PC-3 (cell line): ENCODE measurements at regions not wholly inside any gene's neighbourhood (a gene's known extent, or its start where the extent isn't known, plus 50 kb on each side); places are given as distances from the start of the nearest gene placed in this dataset.

Experiments
- EZH2 ChIP-seq: fragments of 300-600 bp; sonication (generic); IDR thresholded peaks from one replicate; pipeline ENCODE4 v1.6.1; 2017; ENCODE audit warnings: antibody characterized with exemption, mild to moderate bottlenecking, low read length; ENCODE audit not compliant: unreplicated experiment
- EZH2phosphoT487 ChIP-seq: fragments of 300-600 bp; sonication (generic); IDR thresholded peaks from 2 replicates; pipeline ENCODE4 v1.6.1; 2018; ENCODE audit warnings: mild to moderate bottlenecking, antibody characterized with exemption, low read length, borderline replicate concordance
- TF ChIP-seq, protein P1 (sequence below): fragments of 300-600 bp; sonication (generic); conservative IDR thresholded peaks from 2 replicates; pipeline ENCODE4 v1.5.1; 2017; ENCODE audit warnings: antibody characterized with exemption, low read depth, mild to moderate bottlenecking, low read length

DNA sequence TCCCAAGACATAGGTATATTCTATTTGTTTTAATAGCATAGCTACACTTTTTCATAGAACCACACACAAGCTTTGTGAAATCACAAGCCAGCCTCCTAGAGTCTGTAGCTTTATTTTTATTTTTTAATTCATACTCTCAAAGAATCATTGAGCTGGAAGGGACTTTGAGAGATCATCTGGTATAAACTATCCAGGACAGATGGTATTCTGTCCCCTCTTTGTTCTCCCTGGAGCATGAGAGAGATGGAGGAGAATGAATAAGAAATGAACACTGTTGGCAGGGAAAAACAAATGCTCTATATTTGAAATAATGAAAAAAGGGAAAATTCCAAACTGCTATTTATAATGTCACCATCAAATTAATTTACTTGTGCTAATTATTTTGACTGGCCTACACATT, 338.7 kb upstream of the IL12A start:
- TF ChIP-seq, protein P1, sequence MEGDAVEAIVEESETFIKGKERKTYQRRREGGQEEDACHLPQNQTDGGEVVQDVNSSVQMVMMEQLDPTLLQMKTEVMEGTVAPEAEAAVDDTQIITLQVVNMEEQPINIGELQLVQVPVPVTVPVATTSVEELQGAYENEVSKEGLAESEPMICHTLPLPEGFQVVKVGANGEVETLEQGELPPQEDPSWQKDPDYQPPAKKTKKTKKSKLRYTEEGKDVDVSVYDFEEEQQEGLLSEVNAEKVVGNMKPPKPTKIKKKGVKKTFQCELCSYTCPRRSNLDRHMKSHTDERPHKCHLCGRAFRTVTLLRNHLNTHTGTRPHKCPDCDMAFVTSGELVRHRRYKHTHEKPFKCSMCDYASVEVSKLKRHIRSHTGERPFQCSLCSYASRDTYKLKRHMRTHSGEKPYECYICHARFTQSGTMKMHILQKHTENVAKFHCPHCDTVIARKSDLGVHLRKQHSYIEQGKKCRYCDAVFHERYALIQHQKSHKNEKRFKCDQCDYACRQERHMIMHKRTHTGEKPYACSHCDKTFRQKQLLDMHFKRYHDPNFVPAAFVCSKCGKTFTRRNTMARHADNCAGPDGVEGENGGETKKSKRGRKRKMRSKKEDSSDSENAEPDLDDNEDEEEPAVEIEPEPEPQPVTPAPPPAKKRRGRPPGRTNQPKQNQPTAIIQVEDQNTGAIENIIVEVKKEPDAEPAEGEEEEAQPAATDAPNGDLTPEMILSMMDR: no peak
- no peak for TF ChIP-seq EZH2
- TF ChIP-seq EZH2phosphoT487: no peak
